H9 (cell line): ENCODE measurements at regions not wholly inside any gene's neighbourhood (a gene's known extent, or its start where the extent isn't known, plus 50 kb on each side); places are given as distances from the start of the nearest gene placed in this dataset.

Experiments
- DNase-seq: peaks from one replicate; pipeline ENCODE4 v3.0.0-alpha.2; 2017
- H2AFZ ChIP-seq: one replicate; pipeline ENCODE4 v1.6.1; 2013; ENCODE audit warnings: mild to moderate bottlenecking, low read length, control low read depth, moderate library complexity
- H2AK5ac ChIP-seq: 2 replicates; pipeline ENCODE4 v1.6.1; 2013; ENCODE audit warnings: low read length, control low read depth, mixed read lengths; ENCODE audit not compliant: insufficient read length
- H2BK120ac ChIP-seq: one replicate; pipeline ENCODE4 v1.6.1; 2013; ENCODE audit warnings: low read depth, mild to moderate bottlenecking, low read length, control low read depth, inconsistent platforms; ENCODE audit not compliant: poor library complexity, severe bottlenecking
- H2BK12ac ChIP-seq: 2 replicates; pipeline ENCODE4 v1.6.1; 2013; ENCODE audit warnings: low read length, control low read depth, mixed read lengths, low read depth; ENCODE audit not compliant: insufficient read length
- H2BK15ac ChIP-seq: 2 replicates; pipeline ENCODE4 v1.6.1; 2013; ENCODE audit warnings: low read depth, low read length, control low read depth
- H2BK20ac ChIP-seq: one replicate; pipeline ENCODE4 v1.6.1; 2013; ENCODE audit warnings: low read depth, mild to moderate bottlenecking, low read length, control low read depth, inconsistent platforms; ENCODE audit not compliant: poor library complexity, severe bottlenecking
- H2BK5ac ChIP-seq: 2 replicates; pipeline ENCODE4 v1.6.1; 2013; ENCODE audit warnings: low read length, control low read depth, mixed read lengths; ENCODE audit not compliant: insufficient read length
- H3K14ac ChIP-seq: 2 replicates; pipeline ENCODE4 v1.6.1; 2013; ENCODE audit warnings: low read length, control low read depth; ENCODE audit not compliant: insufficient read depth
- H3K18ac ChIP-seq: 2 replicates; pipeline ENCODE4 v1.6.1; 2013; ENCODE audit warnings: low read depth, mild to moderate bottlenecking, mixed read lengths, low read length, control low read depth; ENCODE audit not compliant: insufficient read length
- H3K23ac ChIP-seq: 2 replicates; pipeline ENCODE4 v1.6.1; 2013; ENCODE audit warnings: low read length, control low read depth, mixed read lengths, low read depth; ENCODE audit not compliant: insufficient read length
- H3K23me2 ChIP-seq: 2 replicates; pipeline ENCODE4 v1.6.1; 2013; ENCODE audit warnings: low read depth, mild to moderate bottlenecking, mixed read lengths, low read length, control low read depth; ENCODE audit not compliant: insufficient read length, poor library complexity, severe bottlenecking
- H3K27ac ChIP-seq: 2 replicates; pipeline ENCODE4 v1.5.1; 2013; ENCODE audit warnings: low read length, control low read depth, mixed read lengths, low read depth; ENCODE audit not compliant: insufficient read length
- H3K27me3 ChIP-seq: 2 replicates; pipeline ENCODE4 v1.6.1; 2013; ENCODE audit warnings: low read length, control low read depth, inconsistent platforms; ENCODE audit not compliant: insufficient read depth
- H3K4ac ChIP-seq: 2 replicates; pipeline ENCODE4 v1.6.1; 2013; ENCODE audit warnings: low read depth, mild to moderate bottlenecking, control low read depth, inconsistent platforms, low read length, moderate library complexity
- H3K4me1 ChIP-seq: 2 replicates; pipeline ENCODE4 v1.6.1; 2013; ENCODE audit warnings: low read length, control low read depth, inconsistent platforms; ENCODE audit not compliant: insufficient read depth
- H3K4me2 ChIP-seq: 2 replicates; pipeline ENCODE4 v1.6.1; 2013; ENCODE audit warnings: low read length, control low read depth, mixed read lengths; ENCODE audit not compliant: insufficient read length, insufficient read depth
- H3K56ac ChIP-seq: 2 replicates; pipeline ENCODE4 v1.6.1; 2013; ENCODE audit warnings: low read depth, mild to moderate bottlenecking, mixed read lengths, low read length, control low read depth; ENCODE audit not compliant: insufficient read length
- H3K79me1 ChIP-seq: 2 replicates; pipeline ENCODE4 v1.6.1; 2013; ENCODE audit warnings: low read depth, mild to moderate bottlenecking, moderate library complexity, low read length, control low read depth, inconsistent platforms; ENCODE audit not compliant: insufficient read depth, poor library complexity, severe bottlenecking
- H3K79me2 ChIP-seq: 2 replicates; pipeline ENCODE4 v1.6.1; 2013; ENCODE audit warnings: low read length, control low read depth, inconsistent platforms; ENCODE audit not compliant: insufficient read depth
- H3K9ac ChIP-seq: 2 replicates; pipeline ENCODE4 v1.6.1; 2013; ENCODE audit warnings: low read length, control low read depth, mixed read lengths; ENCODE audit not compliant: insufficient read length; ENCODE audit errors: extremely low read depth
- H3K9me3 ChIP-seq: one replicate; pipeline ENCODE4 v1.6.1; 2013; ENCODE audit warnings: low read depth, low read length, inconsistent platforms; ENCODE audit not compliant: control insufficient read depth
- H3T11ph ChIP-seq: one replicate; pipeline ENCODE4 v1.6.1; 2013; ENCODE audit warnings: mild to moderate bottlenecking, low read length, control low read depth, inconsistent platforms
- H4K20me1 ChIP-seq: one replicate; pipeline ENCODE4 v1.6.1; 2013; ENCODE audit not compliant: control insufficient read depth, insufficient read length, insufficient read depth
- H4K5ac ChIP-seq: 2 replicates; pipeline ENCODE4 v1.6.1; 2013; ENCODE audit warnings: low read depth, mild to moderate bottlenecking, mixed read lengths, low read length, control low read depth; ENCODE audit not compliant: insufficient read length
- H4K8ac ChIP-seq: replicated peaks from 2 replicates; pipeline ENCODE4 v1.6.1; 2013; ENCODE audit warnings: low read length, control low read depth, mixed read lengths, low read depth; ENCODE audit not compliant: insufficient read length
- H4K91ac ChIP-seq: 2 replicates; pipeline ENCODE4 v1.6.1; 2013; ENCODE audit warnings: low read depth, mild to moderate bottlenecking, moderate library complexity, mixed read lengths, low read length, control low read depth; ENCODE audit not compliant: insufficient read length
- H3K27ac Mint-ChIP-seq, 3 experiments: 2 replicates in 2 of 3; 3 replicates in 1 of 3; pipeline ENCODE4 v1.8.0; 2020 to 2021; ENCODE audit warnings: mixed read lengths in 3 of 3, mild to moderate bottlenecking in 1 of 3, moderate library complexity in 1 of 3
- H3K27me3 Mint-ChIP-seq: 2 replicates; pipeline ENCODE4 v1.8.0; 2021; ENCODE audit warnings: low read depth, mild to moderate bottlenecking, moderate library complexity, mixed read lengths
- H3K36me3 Mint-ChIP-seq, 3 experiments: 2 replicates in 2 of 3; 3 replicates in 1 of 3; pipeline ENCODE4 v1.8.0; 2020 to 2021; ENCODE audit warnings: low read depth in 3 of 3, mixed read lengths in 3 of 3; ENCODE audit not compliant: insufficient read depth in 1 of 3
- H3K4me1 Mint-ChIP-seq, 2 experiments: 2 replicates each; pipeline ENCODE4 v1.8.0; 2020; ENCODE audit warnings: mixed read lengths in 2 of 2
- H3K4me3 Mint-ChIP-seq, 2 experiments: 2 replicates in 1 of 2; 3 replicates in 1 of 2; pipeline ENCODE4 v1.8.0; 2020 to 2021; ENCODE audit warnings: mild to moderate bottlenecking in 2 of 2, mixed read lengths in 2 of 2, moderate library complexity in 1 of 2
- H3K9me3 Mint-ChIP-seq, 2 experiments: 2 replicates in 1 of 2; 3 replicates in 1 of 2; pipeline ENCODE4 v1.8.0; 2020; ENCODE audit warnings: mild to moderate bottlenecking in 2 of 2, mixed read lengths in 2 of 2, moderate library complexity in 1 of 2
- WGBS: extraction: QIAGEN DNeasy Blood & Tissue Kit; methylation state at CpG from one replicate; pipeline ENCODE4 v1.1.7; 2013; ENCODE audit warnings: missing lambda C conversion rate, low lambda C conversion rate, mixed read lengths; ENCODE audit not compliant: insufficient read length; ENCODE audit errors: extremely low coverage; 5-methylcytosine and 5-hydroxymethylcytosine counted together
- TF ChIP-seq, protein P1 (sequence below): fragments of 200-600 bp; sonication (generic); conservative IDR thresholded peaks from 3 replicates; pipeline ENCODE4 v1.8.0; 2021; ENCODE audit warnings: antibody characterized with exemption, mild to moderate bottlenecking

DNA sequence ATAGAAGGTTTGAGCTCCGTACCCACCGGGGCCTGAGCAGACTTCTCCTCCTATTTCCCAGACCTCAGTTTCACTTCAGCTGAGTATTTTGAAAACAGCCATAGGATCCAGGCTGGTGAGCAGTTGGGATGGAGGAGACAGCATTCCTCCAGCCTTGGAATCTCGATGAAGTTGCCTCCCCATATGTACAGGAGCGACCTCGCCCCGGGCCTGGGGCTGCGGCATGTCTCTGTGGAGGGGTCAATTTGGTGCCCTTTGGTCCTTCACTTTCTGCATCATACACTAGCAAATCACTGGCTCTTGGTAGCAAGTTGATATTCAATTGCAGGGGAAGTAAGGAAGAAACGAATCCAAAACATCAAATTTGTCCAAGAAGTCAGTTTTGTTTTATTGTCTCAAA is 402.0 kb upstream of the IRX4 start:
- no peaks in the 10 kb centered on the region for H3K9me3 ChIP-seq
- H2AK5ac ChIP-seq: no peak overlapping the region
- no peaks in the 10 kb centered on the region for H4K20me1 ChIP-seq
- no peak overlapping the region for H3K9ac ChIP-seq
- H3K18ac ChIP-seq: no peak overlapping the region
- no peak overlapping the region for H4K91ac ChIP-seq
- H4K5ac ChIP-seq: no peak overlapping the region
- no peaks in the 10 kb centered on the region for H3K36me3 Mint-ChIP-seq
- no CpG with 5 or more reads among the region's 8 CpGs for WGBS
- no peaks in the 10 kb centered on the region for H3K79me1 ChIP-seq
- no peak overlapping the region for H3K27ac Mint-ChIP-seq
- H3K9me3 Mint-ChIP-seq: no peaks in the 10 kb centered on the region
- H4K8ac ChIP-seq: no peak overlapping the region
- H2BK20ac ChIP-seq: no peak overlapping the region
- H3K4ac ChIP-seq: no peak overlapping the region
- no peak overlapping the region for H2BK5ac ChIP-seq
- no peak overlapping the region for H3K4me3 Mint-ChIP-seq
- no peaks in the 10 kb centered on the region; the same call in 1 of the 2 replicates for H3K4me1 ChIP-seq
- no peak overlapping the region for H3K14ac ChIP-seq
- no peak overlapping the region for H3K4me2 ChIP-seq
- peaks cover 6% of the 10 kb centered on the region for H3K27me3 Mint-ChIP-seq
- DNase-seq: no peak
- H3K23me2 ChIP-seq: no peaks in the 10 kb centered on the region
- no peak overlapping the region for H2BK12ac ChIP-seq
- TF ChIP-seq, protein P1, sequence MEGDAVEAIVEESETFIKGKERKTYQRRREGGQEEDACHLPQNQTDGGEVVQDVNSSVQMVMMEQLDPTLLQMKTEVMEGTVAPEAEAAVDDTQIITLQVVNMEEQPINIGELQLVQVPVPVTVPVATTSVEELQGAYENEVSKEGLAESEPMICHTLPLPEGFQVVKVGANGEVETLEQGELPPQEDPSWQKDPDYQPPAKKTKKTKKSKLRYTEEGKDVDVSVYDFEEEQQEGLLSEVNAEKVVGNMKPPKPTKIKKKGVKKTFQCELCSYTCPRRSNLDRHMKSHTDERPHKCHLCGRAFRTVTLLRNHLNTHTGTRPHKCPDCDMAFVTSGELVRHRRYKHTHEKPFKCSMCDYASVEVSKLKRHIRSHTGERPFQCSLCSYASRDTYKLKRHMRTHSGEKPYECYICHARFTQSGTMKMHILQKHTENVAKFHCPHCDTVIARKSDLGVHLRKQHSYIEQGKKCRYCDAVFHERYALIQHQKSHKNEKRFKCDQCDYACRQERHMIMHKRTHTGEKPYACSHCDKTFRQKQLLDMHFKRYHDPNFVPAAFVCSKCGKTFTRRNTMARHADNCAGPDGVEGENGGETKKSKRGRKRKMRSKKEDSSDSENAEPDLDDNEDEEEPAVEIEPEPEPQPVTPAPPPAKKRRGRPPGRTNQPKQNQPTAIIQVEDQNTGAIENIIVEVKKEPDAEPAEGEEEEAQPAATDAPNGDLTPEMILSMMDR: no peak
- no peaks in the 10 kb centered on the region for H3K27me3 ChIP-seq
- H3T11ph ChIP-seq: no peak overlapping the region
- no peak overlapping the region for H3K56ac ChIP-seq
- no peak overlapping the region for H2BK15ac ChIP-seq
- H3K23ac ChIP-seq: no peak overlapping the region
- H2BK120ac ChIP-seq: no peak overlapping the region
- H3K27ac ChIP-seq: no peak overlapping the region
- no peak overlapping the region for H2AFZ ChIP-seq
- no peaks in the 10 kb centered on the region for H3K79me2 ChIP-seq
- H3K4me1 Mint-ChIP-seq: peaks cover 9 to 12% of the 10 kb centered on the region in 2 experiments
